ENCODE measurements at regions not wholly inside any gene's neighbourhood (a gene's known extent, or its start where the extent isn't known, plus 50 kb on each side); places are given as distances from the start of the nearest gene placed in this dataset.

DNA sequence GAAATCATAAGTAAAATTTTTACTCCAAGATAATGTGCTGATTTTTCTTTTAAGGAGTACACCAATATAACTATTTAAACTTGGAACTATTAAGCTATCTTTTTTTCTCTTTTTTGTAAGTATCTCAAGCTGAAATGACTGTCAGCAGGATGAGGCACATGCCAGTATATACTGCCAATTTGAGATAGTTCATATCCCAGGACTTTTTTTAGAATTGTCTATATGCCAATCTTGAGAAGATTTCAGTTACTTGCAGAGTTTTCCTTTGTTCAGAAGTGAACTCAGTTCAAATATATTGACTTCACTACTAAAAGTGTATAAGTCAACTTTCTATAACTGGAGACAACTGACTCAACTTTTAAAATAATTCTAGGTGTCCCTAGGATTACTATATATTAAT lies 181.7 kb upstream of the ZNF717 start (continued):
- TF ChIP-seq CBX5 (IDR thresholded peaks at IDR 0.05; ENCODE audit: low read depth) (no peak), TBL1XR1 (IDR thresholded peaks at IDR 0.05; ENCODE audit: low read depth, low read length) (no peak)
- TF ChIP-seq, protein P1, sequence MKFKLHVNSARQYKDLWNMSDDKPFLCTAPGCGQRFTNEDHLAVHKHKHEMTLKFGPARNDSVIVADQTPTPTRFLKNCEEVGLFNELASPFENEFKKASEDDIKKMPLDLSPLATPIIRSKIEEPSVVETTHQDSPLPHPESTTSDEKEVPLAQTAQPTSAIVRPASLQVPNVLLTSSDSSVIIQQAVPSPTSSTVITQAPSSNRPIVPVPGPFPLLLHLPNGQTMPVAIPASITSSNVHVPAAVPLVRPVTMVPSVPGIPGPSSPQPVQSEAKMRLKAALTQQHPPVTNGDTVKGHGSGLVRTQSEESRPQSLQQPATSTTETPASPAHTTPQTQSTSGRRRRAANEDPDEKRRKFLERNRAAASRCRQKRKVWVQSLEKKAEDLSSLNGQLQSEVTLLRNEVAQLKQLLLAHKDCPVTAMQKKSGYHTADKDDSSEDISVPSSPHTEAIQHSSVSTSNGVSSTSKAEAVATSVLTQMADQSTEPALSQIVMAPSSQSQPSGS (IDR thresholded peaks at IDR 0.05; ENCODE audit: low read length), result no peak

DNA sequence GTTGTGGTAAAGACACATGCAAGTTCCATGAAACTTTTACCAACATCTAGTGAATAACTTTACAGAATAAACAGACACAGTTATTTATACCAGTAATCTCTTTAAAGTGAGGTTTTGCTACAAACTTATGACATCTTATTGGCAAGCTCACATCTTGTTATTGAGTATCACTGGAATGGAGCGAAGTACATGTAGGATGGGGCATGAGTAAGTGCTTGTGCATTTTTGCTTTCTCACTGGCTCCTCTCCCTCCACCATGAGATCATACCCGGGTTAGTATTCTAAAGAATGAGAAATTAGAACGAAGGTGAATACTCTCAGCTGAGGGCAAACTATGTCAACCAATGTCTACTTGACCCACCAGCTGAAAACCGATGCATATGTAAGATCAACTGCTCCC lies 193.3 kb upstream of the ZNF717 start:
- WGBS (ENCODE audit: insufficient coverage, insufficient replicate concordance, low lambda C conversion rate, missing lambda C conversion rate), result 2% methylated on average over 4 of the region's 4 CpGs
- in situ Hi-C loops (cut with MboI), result no loop called here
- ChIA-PET CTCF (no interaction called here), POLR2A (no interaction called here), RAD21 (ENCODE audit: unreplicated experiment) (no interaction called here), SMC1A (ENCODE audit: uncharacterized antibody, unreplicated experiment) (no interaction called here)
- no peak overlapping the region for H3K4me3 ChIP-seq
- no peak overlapping the region for H3K9ac ChIP-seq (ENCODE audit: control insufficient read depth, insufficient read depth, low read length)
- ATAC-seq (no peak), DNase-seq (ENCODE audit: low read depth, low spot score) (no peak), FAIRE-seq (no peak)
- H3K4me2 ChIP-seq (ENCODE audit: control insufficient read depth, insufficient read depth), result no peak overlapping the region
- H3K9me3 ChIP-seq (replicated peaks; ENCODE audit: control insufficient read depth, insufficient read depth, low read length), result no peaks in the 10 kb centered on the region
- H3K27ac ChIP-seq (ENCODE audit: control insufficient read depth, insufficient read depth), result no peak overlapping the region
- H3K4me1 ChIP-seq (ENCODE audit: control insufficient read depth, insufficient read depth, low read length), result no peaks in the 10 kb centered on the region
- BruUV-seq (replicated peaks), result no TSS peak
- H3K36me3 ChIP-seq (ENCODE audit: control insufficient read depth in 2 of 2, insufficient read depth in 2 of 2, low read length in 1 of 2), result no peaks in the 10 kb centered on the region
- H3K79me2 ChIP-seq (ENCODE audit: control insufficient read depth, insufficient read depth, low read length), result no peaks in the 10 kb centered on the region
- TF ChIP-seq ZNF384 (IDR thresholded peaks at IDR 0.05; ENCODE audit: borderline replicate concordance, low read depth, low read length) (no peak), RELA (IDR thresholded peaks at IDR 0.05; ENCODE audit: borderline replicate concordance, partially characterized antibody) (no peak), KLF5 (IDR thresholded peaks at IDR 0.05; ENCODE audit: partially characterized antibody) (no peak), CHD1 (IDR thresholded peaks at IDR 0.05; ENCODE audit: low read depth, low read length) (no peak), TAF1 (IDR thresholded peaks at IDR 0.05; ENCODE audit: borderline replicate concordance, low read depth, low read length) (no peak), POLR2AphosphoS5 (IDR thresholded peaks at IDR 0.05; ENCODE audit: low read length) (no peak), TARDBP (IDR thresholded peaks at IDR 0.05; ENCODE audit: borderline replicate concordance) (no peak), EZH2 (IDR thresholded peaks at IDR 0.05; ENCODE audit: borderline replicate concordance, control insufficient read depth, low read depth, low read length) (no peak), HDAC6 (IDR thresholded peaks at IDR 0.05; ENCODE audit: unreplicated experiment) (no peak), SIX5 (IDR thresholded peaks at IDR 0.05; ENCODE audit: low read depth, low read length, severe bottlenecking) (no peak), EP300 (IDR thresholded peaks at IDR 0.05; ENCODE audit: borderline replicate concordance in 1 of 2, control insufficient read depth in 1 of 2, low read depth in 2 of 2, low read length in 2 of 2) (no peak), STAT1 (conservative IDR thresholded peaks at IDR 0.05) (no peak), EED (IDR thresholded peaks at IDR 0.05; ENCODE audit: low read depth) (no peak), SMARCA5 (IDR thresholded peaks at IDR 0.05) (no peak)
- TF ChIP-seq, protein P2, sequence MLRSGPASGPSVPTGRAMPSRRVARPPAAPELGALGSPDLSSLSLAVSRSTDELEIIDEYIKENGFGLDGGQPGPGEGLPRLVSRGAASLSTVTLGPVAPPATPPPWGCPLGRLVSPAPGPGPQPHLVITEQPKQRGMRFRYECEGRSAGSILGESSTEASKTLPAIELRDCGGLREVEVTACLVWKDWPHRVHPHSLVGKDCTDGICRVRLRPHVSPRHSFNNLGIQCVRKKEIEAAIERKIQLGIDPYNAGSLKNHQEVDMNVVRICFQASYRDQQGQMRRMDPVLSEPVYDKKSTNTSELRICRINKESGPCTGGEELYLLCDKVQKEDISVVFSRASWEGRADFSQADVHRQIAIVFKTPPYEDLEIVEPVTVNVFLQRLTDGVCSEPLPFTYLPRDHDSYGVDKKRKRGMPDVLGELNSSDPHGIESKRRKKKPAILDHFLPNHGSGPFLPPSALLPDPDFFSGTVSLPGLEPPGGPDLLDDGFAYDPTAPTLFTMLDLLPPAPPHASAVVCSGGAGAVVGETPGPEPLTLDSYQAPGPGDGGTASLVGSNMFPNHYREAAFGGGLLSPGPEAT (IDR thresholded peaks at IDR 0.05; ENCODE audit: low read depth), result no peak
- no peaks in the 10 kb centered on the region for H3K27me3 ChIP-seq (replicated peaks in 1 of 2; ENCODE audit: control insufficient read depth in 2 of 2, insufficient read depth in 2 of 2, low read length in 1 of 2)
- no peaks in the 10 kb centered on the region for H4K20me1 ChIP-seq (ENCODE audit: control insufficient read depth, insufficient read depth)
- intact Hi-C loops (cut with micrococcal nuclease; ENCODE audit: unreplicated experiment), result no loop called here
- H2AFZ ChIP-seq (ENCODE audit: control insufficient read depth, low read depth, low read length), result no peak overlapping the region
